HG03442 (cell line): ENCODE measurements at regions not wholly inside any gene's neighbourhood (a gene's known extent, or its start where the extent isn't known, plus 50 kb on each side); places are given as distances from the start of the nearest gene placed in this dataset.
"Not testable (repeated sequence)": the region's sequence is repeated elsewhere in the genome, so short reads cannot be mapped to it uniquely, and the experiment has no call there.

Experiments
- ATAC-seq: cut with Tn5 transposase; IDR thresholded peaks from one replicate; pipeline ENCODE4 v1.9.1; 2021; ENCODE audit warnings: mild to moderate bottlenecking, moderate library complexity; ENCODE audit not compliant: unreplicated experiment

DNA sequence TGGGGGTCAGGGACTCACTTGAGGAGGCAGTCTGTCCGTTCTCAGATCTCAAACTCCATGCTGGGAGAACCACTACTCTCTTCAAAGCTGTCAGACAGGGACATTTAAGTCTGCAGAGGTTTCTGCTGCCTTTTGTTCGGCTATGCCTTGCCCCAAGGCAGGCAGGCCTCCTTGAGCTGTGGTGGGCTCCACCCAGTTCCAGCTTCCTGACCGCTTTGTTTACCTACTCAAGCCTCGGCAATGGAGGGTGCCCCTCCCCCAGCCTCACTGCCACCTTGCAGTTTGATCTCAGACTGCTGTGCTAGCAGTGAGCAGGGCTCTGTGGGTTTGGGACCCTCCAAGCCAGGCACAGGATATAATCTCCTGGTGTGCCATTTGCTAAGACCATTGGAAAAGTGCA is 530.0 kb downstream of the LRRIQ3 start:
- ATAC-seq: not testable (repeated sequence)

DNA sequence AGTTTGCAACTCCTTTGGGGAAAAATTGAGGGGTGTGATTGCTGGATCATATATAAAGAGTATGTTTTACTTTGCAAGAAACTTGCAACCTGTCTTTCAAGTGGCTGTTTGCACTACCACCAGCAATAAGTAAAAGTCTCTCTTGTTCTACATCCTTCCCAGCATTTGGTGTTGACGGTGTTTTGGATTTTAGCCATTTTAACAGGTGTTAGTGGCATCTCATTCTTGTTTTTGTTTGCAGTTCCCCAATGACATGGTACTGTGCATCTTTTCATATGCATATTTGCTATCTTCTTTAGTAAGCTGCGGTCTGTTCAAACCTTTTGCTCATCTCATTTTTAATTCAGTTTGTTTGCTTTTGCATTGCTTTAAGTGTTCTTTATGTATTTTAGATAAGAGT is 535.5 kb downstream of the LRRIQ3 start:
- ATAC-seq: no peak

DNA sequence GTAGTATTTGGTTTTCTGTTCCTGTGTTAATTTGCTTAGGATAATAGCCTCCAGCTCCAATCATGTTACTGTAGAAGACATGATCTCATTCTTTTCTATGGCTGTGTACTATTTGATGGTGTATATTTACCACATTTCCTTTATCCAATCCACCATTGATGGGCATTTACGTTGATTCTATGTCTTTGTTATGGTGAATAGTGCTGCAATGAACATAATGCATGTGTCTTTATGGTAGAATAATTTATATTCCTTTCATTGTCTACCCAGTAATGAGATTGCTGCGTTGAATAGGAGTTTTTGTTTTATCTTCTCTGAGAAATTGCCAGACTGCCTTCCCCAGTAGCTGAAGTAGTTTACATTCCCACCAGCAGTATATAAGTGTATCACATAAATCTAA is 538.8 kb downstream of the LRRIQ3 start:
- ATAC-seq: no peak

DNA sequence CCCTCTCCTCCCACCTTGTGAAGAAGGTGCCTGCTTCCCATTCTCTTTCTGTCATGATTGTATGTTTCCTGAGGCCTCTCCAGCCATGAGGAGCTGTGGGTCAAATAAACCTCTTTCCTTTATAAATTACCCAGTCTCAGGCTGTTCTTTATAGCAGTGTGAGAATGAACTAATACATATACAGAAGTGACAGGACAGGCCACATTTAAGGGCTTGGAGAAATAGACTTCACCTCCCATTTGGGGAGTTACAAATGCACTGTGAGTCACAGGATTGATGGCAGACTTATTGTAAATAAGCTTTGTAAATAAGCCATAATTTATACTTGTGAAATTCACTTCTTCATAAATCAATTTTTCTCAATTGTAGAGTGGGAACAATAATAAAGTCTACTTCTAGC is 543.3 kb downstream of the LRRIQ3 start:
- ATAC-seq: no peak

DNA sequence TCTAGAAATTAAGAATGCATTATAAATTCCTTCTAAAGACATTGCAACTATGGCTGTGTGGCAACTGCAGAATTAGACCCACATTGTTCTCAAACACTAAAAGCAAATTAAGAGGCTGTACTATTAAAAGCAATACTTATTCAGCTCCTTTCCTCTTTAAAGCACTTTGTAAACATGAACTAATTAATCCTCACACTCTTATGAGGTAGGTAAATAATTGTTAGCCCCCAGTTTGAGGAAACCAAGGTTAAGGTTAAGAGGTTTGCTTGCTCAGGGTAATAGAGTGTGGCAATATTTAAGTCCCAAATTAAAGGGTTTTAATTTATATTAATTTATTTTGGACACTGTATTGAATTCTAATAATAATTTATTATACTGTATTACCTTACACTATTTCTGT is 553.8 kb downstream of the LRRIQ3 start:
- no peak for ATAC-seq

DNA sequence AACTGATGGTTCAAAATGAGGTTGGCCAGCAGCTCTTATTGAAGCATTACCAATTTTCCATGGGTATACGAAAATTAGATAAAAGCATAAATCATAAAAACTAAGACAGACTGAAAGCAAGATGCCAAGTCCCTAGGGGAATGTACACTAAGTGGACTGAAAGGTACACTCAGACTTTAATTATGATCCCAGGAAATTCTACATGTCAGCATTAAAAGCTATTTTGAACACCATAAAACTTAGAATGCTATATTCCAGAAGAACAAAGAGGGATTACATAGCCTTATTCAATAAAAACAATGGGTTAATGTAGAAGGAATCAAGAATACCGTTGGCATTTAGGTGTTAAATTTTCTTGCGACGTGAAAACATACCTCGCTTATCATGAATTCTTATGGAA is 558.5 kb downstream of the LRRIQ3 start:
- no peak for ATAC-seq

DNA sequence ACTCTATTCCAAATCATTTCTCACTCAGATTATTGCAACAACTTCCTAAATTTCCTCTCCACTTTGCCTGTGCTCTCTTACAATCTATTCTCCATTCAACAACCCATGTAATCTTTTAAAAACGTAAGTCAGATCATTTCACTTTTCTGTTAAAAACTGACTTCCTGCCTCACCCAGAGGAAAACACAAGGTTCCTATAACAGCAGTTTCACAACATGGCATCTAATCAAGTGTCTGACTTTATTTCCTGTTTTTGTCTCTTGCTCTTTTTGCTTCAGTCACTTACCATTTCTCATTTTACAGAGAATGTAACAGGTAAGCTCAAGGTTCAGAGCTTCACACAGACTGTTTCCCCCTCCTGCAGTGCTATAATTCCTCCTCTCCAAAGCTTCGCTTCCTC is 560.7 kb downstream of the LRRIQ3 start:
- ATAC-seq: no peak

DNA sequence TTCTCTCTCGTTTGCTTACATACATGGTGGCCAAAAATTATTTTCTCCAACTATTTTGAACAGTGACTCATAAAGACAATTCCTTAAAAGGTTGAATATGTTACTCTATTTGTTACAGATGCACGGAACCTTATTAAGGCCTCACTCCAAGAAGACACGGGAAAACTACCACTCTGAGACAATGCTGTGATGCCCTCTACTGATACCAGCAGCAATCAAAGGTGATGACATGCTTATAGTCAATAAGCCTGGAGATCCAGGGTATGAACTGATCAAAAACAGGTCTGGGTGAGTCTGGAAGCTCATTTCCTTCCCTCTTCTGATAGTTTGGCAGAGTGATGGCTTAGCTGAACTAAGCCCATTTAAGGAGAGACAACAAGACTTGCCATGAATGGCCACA is 563.0 kb downstream of the LRRIQ3 start:
- ATAC-seq: no peak

DNA sequence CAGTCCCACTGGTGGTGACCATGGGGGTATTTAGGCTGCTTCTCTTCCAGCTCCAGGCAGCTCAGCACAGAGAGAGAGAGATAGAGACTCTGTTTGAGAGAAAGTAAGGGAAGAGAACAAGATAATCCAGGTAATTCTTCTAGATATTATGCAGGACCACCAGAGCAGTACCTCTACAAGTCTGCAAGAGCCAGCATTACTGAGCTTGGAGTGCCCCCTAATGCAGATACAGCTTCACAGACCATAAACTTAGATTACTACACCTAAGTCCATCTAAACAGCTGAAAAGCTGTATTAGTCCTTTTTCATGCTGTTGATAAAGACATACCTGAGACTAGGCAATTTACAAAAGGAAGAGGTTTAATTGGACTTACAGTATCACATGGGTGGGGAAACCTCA is 570.3 kb downstream of the LRRIQ3 start:
- ATAC-seq: no peak

DNA sequence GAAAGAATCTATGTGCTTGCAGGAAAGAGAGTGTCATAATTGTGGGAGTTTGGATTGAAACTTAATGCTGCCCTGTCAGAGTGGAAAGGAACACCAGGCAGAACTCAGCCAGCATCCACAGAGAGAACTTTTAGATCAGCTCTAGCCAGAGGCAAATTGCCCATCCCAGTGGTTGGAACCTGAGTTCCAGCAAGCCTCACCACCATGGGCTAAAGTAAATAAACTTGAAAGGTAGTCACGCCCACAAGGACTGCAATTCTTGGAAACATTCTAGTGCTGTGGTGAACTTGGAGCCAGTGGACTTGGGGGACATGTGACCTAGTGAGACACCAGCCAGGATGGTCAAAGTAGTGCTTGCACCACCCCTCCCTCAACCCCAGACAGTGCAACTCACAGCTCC is 571.6 kb downstream of the LRRIQ3 start:
- no peak for ATAC-seq

DNA sequence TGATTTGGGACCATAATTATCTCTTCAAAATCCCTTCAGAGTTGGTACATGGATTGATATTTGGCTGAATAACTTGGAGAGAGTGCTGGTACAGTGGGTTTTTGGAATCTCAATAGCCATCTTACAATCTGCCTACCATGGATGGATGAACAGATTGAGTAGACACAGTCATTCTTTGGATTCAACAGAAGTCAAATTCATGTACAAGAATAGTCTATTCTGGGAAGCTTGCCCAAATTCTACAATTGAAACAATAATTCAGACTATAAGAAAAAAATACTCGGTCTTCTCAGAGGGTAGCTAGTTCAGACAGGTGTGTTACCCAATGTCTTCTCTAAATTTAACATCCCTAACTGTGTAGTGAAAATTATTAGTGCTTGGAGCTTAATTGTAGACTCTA is 574.0 kb downstream of the LRRIQ3 start:
- no peak for ATAC-seq

DNA sequence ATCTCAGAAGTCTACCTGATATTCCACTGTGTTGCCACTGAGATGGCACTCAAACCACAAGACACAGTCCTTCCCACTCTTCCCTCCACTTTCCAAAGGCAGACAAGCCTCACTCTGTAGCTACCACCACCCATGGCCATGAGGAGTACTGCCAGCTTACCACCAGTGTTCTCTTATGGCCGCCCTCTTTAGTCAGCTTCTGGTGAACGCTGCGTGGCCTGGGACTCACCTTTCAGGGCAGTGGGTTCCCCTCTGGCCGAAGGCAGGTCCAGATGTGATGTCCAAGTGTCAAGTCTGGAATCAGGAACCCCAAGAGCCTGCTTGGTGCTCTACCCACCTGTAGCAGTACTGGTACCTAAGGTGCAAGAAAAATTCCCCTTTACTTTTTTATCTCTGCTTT is 580.8 kb downstream of the LRRIQ3 start:
- no peak for ATAC-seq

DNA sequence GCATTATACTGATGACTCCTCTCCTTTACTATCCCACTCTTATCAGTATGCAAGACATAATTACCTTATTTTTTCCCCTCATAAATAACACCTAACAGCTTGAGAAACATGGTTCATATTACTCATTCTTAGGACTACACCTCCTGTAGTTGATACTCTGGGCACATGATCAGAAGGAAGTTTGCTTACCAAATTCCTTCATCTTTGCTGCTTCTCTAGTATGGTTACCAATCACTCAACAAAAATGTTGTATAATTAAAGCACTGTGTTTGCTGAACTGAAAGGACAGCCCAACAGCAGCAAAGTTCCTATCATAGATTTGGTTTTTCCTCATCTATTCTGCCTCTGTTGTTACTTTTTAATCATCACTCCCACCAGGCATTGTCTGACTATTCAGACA is 586.3 kb downstream of the LRRIQ3 start:
- no peak for ATAC-seq

DNA sequence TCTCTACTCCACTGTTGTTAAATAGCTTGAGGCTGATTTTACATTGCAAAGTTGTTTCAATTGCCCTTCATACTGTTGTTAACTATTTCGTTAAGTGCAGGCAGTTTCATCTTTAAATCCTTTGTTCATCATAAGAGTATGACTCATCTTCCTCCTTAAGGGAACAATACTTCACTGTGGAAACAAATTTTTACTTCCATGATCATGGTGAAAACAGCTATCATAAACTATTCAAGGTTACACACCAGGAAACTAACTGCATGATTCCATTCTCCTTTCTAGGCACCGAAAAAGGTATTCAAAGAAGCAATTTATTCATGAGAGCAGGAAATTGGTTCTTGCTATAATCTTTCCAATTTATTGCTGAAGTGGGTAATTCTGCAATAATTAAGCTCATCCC is 593.2 kb downstream of the LRRIQ3 start:
- no peak for ATAC-seq

DNA sequence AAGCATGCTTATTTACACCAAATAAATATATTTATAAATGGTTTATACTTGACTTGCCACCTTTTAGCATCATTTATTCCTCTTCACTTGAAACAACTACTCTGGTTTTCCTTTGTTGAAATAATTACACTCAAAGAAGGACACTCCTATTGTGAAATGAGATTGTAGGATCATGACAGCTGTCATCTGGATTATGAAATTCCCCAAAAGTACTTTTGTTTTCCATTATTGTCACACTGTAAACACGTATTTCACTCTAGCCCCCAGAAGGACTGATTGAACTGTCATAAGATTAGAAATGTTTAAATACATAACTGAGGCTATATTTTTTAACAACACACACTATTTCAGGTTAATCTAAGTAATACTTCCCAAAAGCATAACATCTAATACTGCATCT is 593.8 kb downstream of the LRRIQ3 start:
- no peak for ATAC-seq

DNA sequence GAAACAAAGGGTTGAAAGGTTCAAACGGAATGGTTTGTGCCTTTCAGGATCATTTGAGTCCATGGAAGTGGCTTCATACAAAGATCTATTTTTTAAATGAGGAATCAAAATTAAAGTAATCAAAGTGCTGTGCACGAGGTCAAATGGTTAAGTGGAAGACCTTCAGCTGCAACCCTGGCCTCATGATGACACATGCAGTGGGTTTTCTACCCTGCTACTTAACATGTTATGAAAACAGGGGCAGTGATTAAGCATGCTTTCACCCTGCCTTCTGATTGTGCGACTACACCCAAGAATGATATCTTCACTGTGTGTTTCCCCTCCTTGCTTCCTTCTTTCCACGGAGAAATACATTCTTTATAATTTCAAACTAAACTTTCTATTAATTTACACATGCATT is 604.2 kb downstream of the LRRIQ3 start:
- ATAC-seq: no peak

DNA sequence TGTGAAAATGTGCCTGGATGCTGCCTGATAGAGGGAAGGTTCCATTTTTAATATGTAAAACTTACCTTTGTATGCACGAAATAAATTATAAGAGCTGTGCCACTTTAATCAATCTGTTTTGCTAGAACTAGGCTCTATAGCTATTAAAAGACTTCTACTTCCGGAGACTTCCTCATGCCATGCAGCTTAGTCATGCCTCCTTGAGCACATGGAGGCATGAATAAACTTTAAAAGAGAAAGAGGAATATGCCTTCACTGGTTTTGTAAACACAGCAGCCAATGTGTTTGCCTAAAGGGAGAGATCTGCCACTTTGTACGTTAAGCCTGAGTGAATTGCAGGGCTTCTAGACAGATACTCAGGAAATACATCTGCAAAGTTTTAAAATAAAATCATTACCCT is 604.6 kb downstream of the LRRIQ3 start:
- ATAC-seq: no peak

DNA sequence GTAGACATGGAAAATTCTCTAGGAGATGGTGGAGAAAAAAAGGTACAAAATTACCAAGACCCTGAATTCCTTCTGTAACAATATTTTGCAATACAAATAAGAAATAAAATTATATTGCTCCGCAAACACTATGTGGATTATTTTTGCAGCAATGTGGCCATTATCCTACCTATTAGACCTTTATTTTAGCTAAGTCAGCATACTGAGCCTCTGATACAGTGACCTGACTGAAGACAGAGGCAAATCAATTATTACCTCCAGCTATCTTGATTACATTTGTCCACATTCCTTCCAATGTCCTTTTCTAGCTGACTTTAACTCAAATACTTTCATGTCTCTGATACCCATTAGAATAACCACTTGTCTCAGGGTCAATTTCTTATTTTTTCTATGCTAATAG is 610.9 kb downstream of the LRRIQ3 start:
- ATAC-seq: no peak

DNA sequence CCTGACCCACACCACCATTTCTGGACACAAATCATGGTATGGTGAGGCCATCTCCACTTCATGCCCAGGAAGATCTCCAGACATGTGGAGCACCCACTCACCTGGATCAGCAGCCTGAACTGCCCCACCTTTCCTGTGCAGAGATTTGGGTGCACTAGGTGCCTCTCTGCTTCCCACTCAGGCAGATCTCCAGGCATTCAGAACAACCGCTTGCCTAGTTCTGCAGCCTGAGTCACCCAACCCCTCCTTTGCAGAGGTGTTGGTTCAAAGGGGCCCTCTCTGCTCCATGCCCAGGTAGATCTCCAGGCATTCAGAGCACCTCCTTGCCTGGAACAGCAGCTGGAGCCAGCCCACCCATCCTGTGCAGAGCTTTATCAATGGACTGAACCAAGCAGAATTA is 620.8 kb downstream of the LRRIQ3 start:
- ATAC-seq: no peak

DNA sequence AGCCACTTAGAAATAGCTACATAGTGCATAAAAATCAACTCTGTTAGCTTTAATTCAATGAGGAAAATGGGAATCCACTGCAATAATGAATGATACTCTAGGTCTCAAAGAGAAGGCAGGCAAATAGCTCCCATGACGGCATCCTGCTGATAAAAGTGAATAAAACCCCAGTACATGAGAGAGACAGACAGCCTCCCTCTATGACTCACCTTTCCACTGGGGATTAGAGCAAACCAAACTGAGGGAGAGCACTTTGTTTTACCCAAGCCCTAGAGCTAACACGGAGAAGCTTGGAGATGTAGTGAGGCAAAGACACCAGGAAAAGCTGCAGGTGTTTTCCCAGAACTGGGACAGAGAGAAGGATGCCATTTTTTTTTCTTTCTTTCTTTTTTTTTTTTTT is 621.9 kb downstream of the LRRIQ3 start:
- no peak for ATAC-seq

DNA sequence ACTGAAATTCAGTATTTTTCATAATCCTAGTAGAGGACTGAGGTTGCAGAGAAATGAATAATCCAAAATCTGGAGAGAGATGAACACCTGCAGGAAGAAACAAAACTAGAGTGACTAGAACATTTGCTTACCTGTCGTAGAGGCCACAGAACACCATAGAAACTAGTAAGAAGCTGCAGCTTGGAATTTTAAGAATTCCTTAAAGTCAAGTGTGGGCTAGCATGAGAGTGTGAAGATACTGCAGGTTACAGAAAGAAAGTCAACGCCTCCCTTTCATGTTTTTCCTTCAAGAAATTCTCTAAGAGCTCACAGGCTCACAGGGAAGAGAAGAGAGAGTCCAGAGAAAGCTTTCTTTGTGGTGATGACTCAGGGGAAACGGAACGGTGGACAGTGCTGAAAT is 633.7 kb downstream of the LRRIQ3 start:
- no peak for ATAC-seq

DNA sequence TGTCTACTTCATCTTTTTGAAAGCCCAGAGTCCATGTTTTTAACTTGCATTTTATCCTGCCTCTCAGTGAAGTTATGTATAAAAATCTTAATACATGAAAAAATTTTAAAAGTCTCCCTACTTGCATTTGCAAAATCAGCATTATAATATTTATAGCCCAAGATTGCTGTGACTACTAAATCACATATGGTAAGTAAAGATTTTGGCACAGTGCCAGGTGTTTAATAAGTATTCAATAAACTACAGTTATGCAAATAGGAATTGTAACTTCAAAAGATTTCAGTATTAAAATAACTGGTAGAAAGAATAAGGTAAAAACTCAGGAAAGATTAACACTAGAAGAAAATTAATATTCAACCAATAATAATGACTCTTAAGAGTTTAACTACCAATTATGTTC is 641.7 kb downstream of the LRRIQ3 start:
- ATAC-seq: no peak

DNA sequence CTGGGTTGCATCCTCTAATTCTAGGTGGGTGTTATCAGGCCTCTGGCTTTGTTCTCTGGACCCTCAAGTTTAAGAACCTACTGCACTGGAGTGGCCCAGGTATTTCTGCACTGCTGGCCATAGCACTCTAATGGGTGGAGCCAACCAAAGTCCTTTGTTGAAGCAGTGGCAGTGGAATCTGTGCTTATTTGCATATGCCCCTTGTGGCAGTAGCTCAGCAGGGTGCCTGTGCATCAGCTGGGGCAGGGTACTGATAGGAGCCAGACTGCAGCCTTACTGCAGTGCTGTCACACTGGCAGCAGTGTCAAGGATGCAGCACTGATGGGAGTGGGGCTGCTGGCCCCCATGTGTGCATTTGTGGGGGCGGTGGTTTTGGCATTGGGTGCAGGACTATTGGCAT is 660.6 kb downstream of the LRRIQ3 start:
- ATAC-seq: no peak

DNA sequence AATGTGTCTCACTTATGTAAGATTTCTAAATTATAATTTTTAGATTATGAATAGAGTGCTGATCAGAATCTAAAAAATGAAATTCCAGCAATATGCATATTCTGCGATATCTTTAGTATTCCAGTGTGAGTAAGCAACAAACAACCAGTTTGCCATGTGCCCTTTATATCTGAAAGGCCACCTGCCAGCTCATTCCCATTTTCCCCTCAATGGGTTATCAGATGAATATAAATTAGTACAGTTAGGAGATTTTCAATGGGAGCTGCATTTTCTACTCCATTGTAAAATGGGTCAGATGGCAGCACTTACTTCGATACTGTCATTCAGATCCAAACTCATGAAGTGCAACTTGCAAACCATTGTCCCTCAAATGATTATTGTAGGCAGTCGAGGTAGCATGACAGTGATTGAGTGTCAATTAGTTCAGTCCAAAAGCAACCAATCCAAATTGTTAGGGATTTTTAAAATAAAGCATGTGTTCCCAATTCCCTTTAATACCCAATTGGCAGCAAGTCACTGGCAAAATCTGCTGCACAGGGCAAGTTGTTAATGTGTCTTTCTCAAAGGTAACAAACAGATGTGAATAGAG is 680.3 kb downstream of the LRRIQ3 start:
- ATAC-seq: no peak
